ENCODE measurements at regions not wholly inside any gene's neighbourhood (a gene's known extent, or its start where the extent isn't known, plus 50 kb on each side); places are given as distances from the start of the nearest gene placed in this dataset.

GRCh38 chr2:192657362-192657761 lies 462.6 kb upstream of the TMEFF2 start:
- TF ChIP-seq POLR2A (IDR thresholded peaks at IDR 0.05) (no peak), CTCF (IDR thresholded peaks at IDR 0.05) (no peak), POLR2AphosphoS5 (IDR thresholded peaks at IDR 0.05) (no peak)

Measured in suprapubic skin (tissue), 4 donors.